CD8-positive, alpha-beta memory T cell (primary cell): ENCODE measurements at regions not wholly inside any gene's neighbourhood (a gene's known extent, or its start where the extent isn't known, plus 50 kb on each side); places are given as distances from the start of the nearest gene placed in this dataset.

Experiments used
- CTCF ChIA-PET: fragments of 350-600 bp; sonication (Branson Sonifier 250); formaldehyde crosslinking; loops from one replicate; lab custom pipeline; 2021; ENCODE audit warnings: antibody characterized with exemption; lab: Charles Lee
- POLR2A ChIA-PET: fragments of 350-600 bp; sonication (Branson Sonifier 250); formaldehyde crosslinking; loops from one replicate; lab custom pipeline; 2021; ENCODE audit warnings: antibody characterized with exemption; lab: Charles Lee
- DNase-seq, 5 donors: peaks; one replicate each; pipeline versions ENCODE4 v3.0.0 to v3.0.0-alpha.2; 2020 to 2022; ENCODE audit warnings: mixed read lengths in 1 of 5
- H3K27ac ChIP-seq: one replicate; pipeline ENCODE4 v1.7.0; 2013; ENCODE audit warnings: low read depth, mild to moderate bottlenecking, low read length, moderate library complexity
- H3K27me3 ChIP-seq: 2 replicates; pipeline ENCODE4 v1.7.0; 2013; ENCODE audit warnings: low read length, mild to moderate bottlenecking; ENCODE audit not compliant: insufficient read depth, poor library complexity, severe bottlenecking
- H3K36me3 ChIP-seq: 2 replicates; pipeline ENCODE4 v1.7.0; 2013; ENCODE audit warnings: mild to moderate bottlenecking, low read length, moderate library complexity; ENCODE audit not compliant: insufficient read depth
- H3K4me1 ChIP-seq: 2 replicates; pipeline ENCODE4 v1.7.0; 2013; ENCODE audit warnings: mild to moderate bottlenecking, low read length, moderate library complexity; ENCODE audit not compliant: insufficient read depth
- H3K4me3 ChIP-seq: 2 replicates; pipeline ENCODE4 v1.7.0; 2013; ENCODE audit warnings: mild to moderate bottlenecking, low read length
- H3K9me3 ChIP-seq: 2 replicates; pipeline ENCODE4 v1.7.0; 2013; ENCODE audit warnings: mild to moderate bottlenecking, low read length
- H3K27ac Mint-ChIP-seq, 8 donors: one replicate each; pipeline ENCODE4 v1.8.0; 2020 to 2021; ENCODE audit warnings: mixed read lengths in 8 of 8, mild to moderate bottlenecking in 6 of 8, inconsistent platforms in 3 of 8, moderate library complexity in 3 of 8
- H3K27me3 Mint-ChIP-seq, 2 donors: one replicate each; pipeline ENCODE4 v1.8.0; 2020 to 2021; ENCODE audit warnings: mixed read lengths in 2 of 2, mild to moderate bottlenecking in 1 of 2, moderate library complexity in 1 of 2
- H3K36me3 Mint-ChIP-seq, 3 donors: one replicate each; pipeline ENCODE4 v1.8.0; 2020 to 2021; ENCODE audit warnings: mixed read lengths in 3 of 3, inconsistent platforms in 1 of 3, mild to moderate bottlenecking in 1 of 3
- H3K4me1 Mint-ChIP-seq, 3 donors: one replicate each; pipeline ENCODE4 v1.8.0; 2020 to 2021; ENCODE audit warnings: mixed read lengths in 3 of 3, inconsistent platforms in 1 of 3, mild to moderate bottlenecking in 1 of 3
- H3K4me3 Mint-ChIP-seq, 7 donors: one replicate each; pipeline ENCODE4 v1.8.0; 2020 to 2021; ENCODE audit warnings: mixed read lengths in 7 of 7, mild to moderate bottlenecking in 6 of 7, moderate library complexity in 4 of 7, inconsistent platforms in 2 of 7
- H3K9me3 Mint-ChIP-seq, 5 donors: one replicate each; pipeline ENCODE4 v1.8.0; 2020 to 2022; ENCODE audit warnings: mixed read lengths in 5 of 5, mild to moderate bottlenecking in 3 of 5, moderate library complexity in 2 of 5, inconsistent platforms in 1 of 5

GRCh38 chr6:156654919-156655918 lies 122.0 kb upstream of the ARID1B start:
- Histone ChIP-seq H3K4me3 (no peak overlapping the region), H3K27ac (no peak overlapping the region), H3K27me3 (no peaks in the 10 kb centered on the region), H3K4me1 (no peaks in the 10 kb centered on the region), H3K36me3 (no peaks in the 10 kb centered on the region), H3K9me3 (no peaks in the 10 kb centered on the region)
- H3K27me3 Mint-ChIP-seq, result peaks cover 6 to 47% of the 10 kb centered on the region in 2 donors
- H3K4me3 Mint-ChIP-seq, result no peak overlapping the region
- ChIA-PET CTCF (no interaction called here), POLR2A (no interaction called here)
- no peaks in the 10 kb centered on the region for H3K36me3 Mint-ChIP-seq
- H3K27ac Mint-ChIP-seq, result peak overlapping the region in 1 of 8 donors; percentile 6
- H3K9me3 Mint-ChIP-seq, result no peaks in the 10 kb centered on the region
- H3K4me1 Mint-ChIP-seq, result no peaks in the 10 kb centered on the region
- no peak for DNase-seq

GRCh38 chr6:156652231-156652750 lies 124.9 kb upstream of the ARID1B start:
- H3K9me3 ChIP-seq, result no peaks in the 10 kb centered on the region
- peaks cover 6 to 10% (median 8%) of the 10 kb centered on the region in 3 donors for H3K4me1 Mint-ChIP-seq
- no peak for DNase-seq
- no peaks in the 10 kb centered on the region for H3K36me3 Mint-ChIP-seq
- H3K27me3 ChIP-seq, result no peaks in the 10 kb centered on the region
- ChIA-PET CTCF (no interaction called here), POLR2A (no interaction called here)
- peaks cover 8 to 36% of the 10 kb centered on the region in 2 donors for H3K27me3 Mint-ChIP-seq
- no peak overlapping the region for H3K4me3 Mint-ChIP-seq
- no peaks in the 10 kb centered on the region for H3K36me3 ChIP-seq
- no peak overlapping the region for H3K27ac Mint-ChIP-seq
- H3K4me3 ChIP-seq, result no peak overlapping the region
- no peak overlapping the region for H3K27ac ChIP-seq
- H3K4me1 ChIP-seq, result peaks cover 7% of the 10 kb centered on the region
- H3K9me3 Mint-ChIP-seq, result no peaks in the 10 kb centered on the region

- Mint-ChIP-seq H3K4me3 (no peak overlapping the region), H3K9me3 (no peaks in the 10 kb centered on the region), H3K4me1 (peaks cover 11 to 16% (median 15%) of the 10 kb centered on the region in 3 donors), H3K36me3 (no peaks in the 10 kb centered on the region), H3K27me3 (peaks cover 8 to 33% of the 10 kb centered on the region in 2 donors), H3K27ac (no peak overlapping the region)
- H3K4me1 ChIP-seq, result peaks cover 11% of the 10 kb centered on the region
- no peaks in the 10 kb centered on the region for H3K27me3 ChIP-seq
- H3K4me3 ChIP-seq, result no peak overlapping the region
- ChIA-PET CTCF (no interaction called here), POLR2A (no interaction called here)
- DNase-seq, result no peak
- H3K27ac ChIP-seq, result no peak overlapping the region
- H3K9me3 ChIP-seq, result no peaks in the 10 kb centered on the region
- no peaks in the 10 kb centered on the region for H3K36me3 ChIP-seq
Observed at GRCh38 chr6:156651486-156651885, 125.7 kb upstream of the ARID1B start.

- Mint-ChIP-seq H3K36me3 (no peaks in the 10 kb centered on the region), H3K4me1 (peaks cover 11 to 18% (median 16%) of the 10 kb centered on the region in 3 donors), H3K9me3 (no peaks in the 10 kb centered on the region), H3K27ac (no peak overlapping the region), H3K27me3 (peaks cover 8 to 31% of the 10 kb centered on the region in 2 donors), H3K4me3 (no peak overlapping the region)
- Histone ChIP-seq H3K9me3 (no peaks in the 10 kb centered on the region), H3K27ac (no peak overlapping the region), H3K4me3 (no peak overlapping the region), H3K27me3 (no peaks in the 10 kb centered on the region), H3K4me1 (peaks cover 11% of the 10 kb centered on the region), H3K36me3 (no peaks in the 10 kb centered on the region)
- ChIA-PET POLR2A (no interaction called here), CTCF (no interaction called here)
- no peak for DNase-seq
Observed at GRCh38 chr6:156650896-156651390, 126.2 kb upstream of the ARID1B start.

- no peak overlapping the region for H3K27ac ChIP-seq
- Mint-ChIP-seq H3K4me1 (peaks cover 11 to 18% (median 16%) of the 10 kb centered on the region in 3 donors), H3K4me3 (peak overlapping the region in 1 of 7 donors; percentile 8), H3K36me3 (no peaks in the 10 kb centered on the region), H3K27me3 (peaks cover 19 to 40% of the 10 kb centered on the region in 2 donors), H3K27ac (no peak overlapping the region), H3K9me3 (no peaks in the 10 kb centered on the region)
- H3K4me1 ChIP-seq, result peaks cover 11% of the 10 kb centered on the region
- no peak for DNase-seq
- no peaks in the 10 kb centered on the region for H3K9me3 ChIP-seq
- ChIA-PET CTCF (no interaction called here), POLR2A (no interaction called here)
- H3K27me3 ChIP-seq, result no peaks in the 10 kb centered on the region
- H3K4me3 ChIP-seq, result no peak overlapping the region
- no peaks in the 10 kb centered on the region for H3K36me3 ChIP-seq
Observed at GRCh38 chr6:156648616-156649015, 128.6 kb upstream of the ARID1B start.

GRCh38 chr6:156647991-156648390 lies 129.2 kb upstream of the ARID1B start:
- Histone ChIP-seq H3K4me1 (peaks cover 11% of the 10 kb centered on the region), H3K27me3 (no peaks in the 10 kb centered on the region), H3K9me3 (no peaks in the 10 kb centered on the region), H3K4me3 (no peak overlapping the region), H3K36me3 (no peaks in the 10 kb centered on the region), H3K27ac (no peak overlapping the region)
- ChIA-PET POLR2A (no interaction called here), CTCF (no interaction called here)
- no peak for DNase-seq
- H3K4me1 Mint-ChIP-seq, result peaks cover 11 to 18% (median 16%) of the 10 kb centered on the region in 3 donors
- peak overlapping the region in 1 of 8 donors; percentile 60 for H3K27ac Mint-ChIP-seq
- H3K27me3 Mint-ChIP-seq, result peaks cover 15 to 42% of the 10 kb centered on the region in 2 donors
- H3K36me3 Mint-ChIP-seq, result no peaks in the 10 kb centered on the region
- peak overlapping the region in 3 of 7 donors; percentile 22 to 40 (median 31) for H3K4me3 Mint-ChIP-seq
- no peaks in the 10 kb centered on the region for H3K9me3 Mint-ChIP-seq

GRCh38 chr6:156647140-156647784 lies 129.9 kb upstream of the ARID1B start:
- no peaks in the 10 kb centered on the region for H3K9me3 ChIP-seq
- no peaks in the 10 kb centered on the region for H3K27me3 ChIP-seq
- CTCF ChIA-PET, result no interaction called here
- H3K4me3 Mint-ChIP-seq, result peak overlapping the region in 2 of 7 donors; percentile 31 to 35
- peaks cover 11 to 18% (median 16%) of the 10 kb centered on the region in 3 donors for H3K4me1 Mint-ChIP-seq
- H3K9me3 Mint-ChIP-seq, result peaks cover 0 to 2% (median 0%) of the 10 kb centered on the region in 5 donors
- H3K36me3 Mint-ChIP-seq, result no peaks in the 10 kb centered on the region
- peaks cover 11% of the 10 kb centered on the region for H3K4me1 ChIP-seq
- no peak overlapping the region for H3K27ac ChIP-seq
- H3K4me3 ChIP-seq, result no peak overlapping the region
- H3K36me3 ChIP-seq, result no peaks in the 10 kb centered on the region
- peaks cover 15 to 46% of the 10 kb centered on the region in 2 donors for H3K27me3 Mint-ChIP-seq
- no peak overlapping the region for H3K27ac Mint-ChIP-seq
- POLR2A ChIA-PET, result no interaction called here
- no peak for DNase-seq
